Hepatic stellate cell (primary cell): ENCODE measurements at regions not wholly inside any gene's neighbourhood (a gene's known extent, or its start where the extent isn't known, plus 50 kb on each side); places are given as distances from the start of the nearest gene placed in this dataset.
A peak's percentile ranks its signal among the peaks of the same experiment; 100 is the strongest.

Source experiments
- DNase-seq: peaks from one replicate; pipeline ENCODE4 v3.0.0; 2011; ENCODE audit warnings: low spot score

DNA sequence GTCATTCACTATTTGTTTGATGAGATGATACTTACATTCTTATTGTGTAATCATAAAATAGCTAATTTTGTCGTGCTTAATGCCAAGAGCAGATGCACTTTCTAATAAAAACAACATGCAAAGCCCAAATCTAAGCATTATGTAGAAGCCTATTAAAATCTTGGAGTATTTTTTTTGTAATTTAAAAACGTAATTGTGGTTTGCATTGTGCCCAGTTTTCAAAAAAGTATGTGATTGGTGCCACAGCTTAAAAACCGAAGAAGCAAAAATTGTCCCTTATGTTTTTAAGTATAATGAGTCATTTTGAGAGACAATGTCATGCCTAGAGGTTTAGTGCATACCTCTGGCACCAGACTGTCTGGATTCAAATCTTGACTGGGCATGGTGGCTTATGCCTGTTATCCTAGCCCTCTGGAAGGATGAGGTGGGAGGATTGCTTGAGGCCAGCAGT, 464.8 kb upstream of the RGS6 start:
- DNase-seq = peak; percentile 22

DNA sequence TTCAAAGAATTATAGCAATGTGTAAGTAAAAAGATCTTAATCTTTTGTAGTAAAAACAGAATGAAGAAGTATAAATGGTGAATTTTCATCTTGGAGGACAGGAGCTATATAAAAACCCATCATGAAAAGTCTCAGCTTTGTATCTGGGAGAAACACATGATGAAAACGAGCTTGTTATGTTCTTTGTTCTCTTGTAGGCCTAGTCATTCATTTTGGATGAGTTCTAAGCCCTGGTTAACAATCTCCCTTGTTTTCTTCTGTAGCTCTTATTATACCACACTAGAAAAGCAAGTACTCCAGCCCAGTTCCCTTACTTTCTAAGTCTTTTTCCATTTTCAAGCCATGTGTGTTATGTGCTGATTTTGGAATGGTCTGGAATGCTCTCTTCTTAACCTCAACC, 463.5 kb upstream of the RGS6 start:
- DNase-seq = no peak

DNA sequence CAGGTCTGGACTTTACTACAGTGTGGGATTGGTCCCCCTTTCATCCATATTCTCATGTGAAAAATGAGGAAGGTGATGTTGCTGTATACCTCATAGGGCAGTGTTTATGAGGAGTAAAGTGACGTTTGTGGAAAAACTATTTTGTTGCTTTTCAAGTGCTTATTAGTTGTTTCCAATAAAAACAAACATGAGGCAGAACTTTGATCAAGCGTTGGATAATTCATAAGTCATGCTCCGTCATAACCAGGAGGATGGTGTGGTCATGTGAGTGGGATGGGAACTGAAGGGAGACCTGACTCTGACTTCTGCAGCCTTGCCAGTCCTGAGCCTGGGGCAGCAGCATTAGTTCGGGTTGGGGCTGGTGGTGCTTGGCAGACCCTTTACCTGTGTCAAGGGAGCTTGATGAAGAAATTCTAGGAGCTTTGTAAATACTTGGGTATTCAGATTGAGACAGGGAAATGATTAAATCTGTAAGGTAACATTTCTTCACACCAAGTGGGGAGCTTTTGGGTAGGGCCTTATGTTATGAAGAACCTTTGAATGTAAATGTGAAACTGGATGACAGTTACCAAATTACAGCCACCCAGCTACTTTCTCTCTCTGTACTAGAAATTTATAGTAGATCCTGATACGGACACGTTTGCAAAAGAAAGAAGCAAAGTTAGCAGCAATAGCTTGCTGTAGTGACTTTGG, 462.4 kb upstream of the RGS6 start:
- DNase-seq = no peak

DNA sequence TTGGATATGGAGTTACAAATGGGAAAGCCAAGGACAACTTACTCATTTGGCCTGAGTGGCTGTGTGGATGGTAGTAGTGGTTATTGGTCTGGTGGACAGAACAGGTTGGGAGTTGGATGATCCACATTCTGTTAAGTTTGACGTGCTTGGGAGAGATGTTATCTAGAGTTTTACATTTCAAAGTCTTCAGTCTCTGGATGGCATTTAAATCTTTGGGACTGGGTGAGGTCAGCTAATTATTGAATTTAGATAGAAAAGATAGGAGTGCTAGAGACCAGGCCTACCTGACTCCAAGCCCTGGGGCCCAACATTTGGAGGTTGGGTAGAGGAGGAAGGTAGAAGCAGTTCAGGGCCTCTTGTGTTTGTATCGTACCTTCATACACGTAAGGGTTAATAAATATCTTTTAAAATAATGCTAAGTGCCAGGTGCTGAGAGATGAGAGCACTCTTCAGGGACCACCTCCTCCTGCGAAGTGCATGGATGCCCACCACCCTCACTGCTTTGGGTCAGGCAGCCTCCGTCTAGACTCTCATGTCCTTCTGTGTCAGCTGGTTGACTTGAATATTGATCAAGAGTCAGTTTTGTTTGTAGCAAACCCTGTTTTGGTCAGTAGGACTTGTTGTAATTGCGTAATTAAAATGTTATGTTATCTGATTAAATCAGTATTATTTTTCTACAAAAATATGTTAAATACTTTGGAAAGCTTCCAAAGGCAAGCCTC, 460.4 kb upstream of the RGS6 start:
- no peak for DNase-seq

- no peak for DNase-seq
Observed at GRCh38 chr14:71472356-71473340, 459.6 kb upstream of the RGS6 start.

DNA sequence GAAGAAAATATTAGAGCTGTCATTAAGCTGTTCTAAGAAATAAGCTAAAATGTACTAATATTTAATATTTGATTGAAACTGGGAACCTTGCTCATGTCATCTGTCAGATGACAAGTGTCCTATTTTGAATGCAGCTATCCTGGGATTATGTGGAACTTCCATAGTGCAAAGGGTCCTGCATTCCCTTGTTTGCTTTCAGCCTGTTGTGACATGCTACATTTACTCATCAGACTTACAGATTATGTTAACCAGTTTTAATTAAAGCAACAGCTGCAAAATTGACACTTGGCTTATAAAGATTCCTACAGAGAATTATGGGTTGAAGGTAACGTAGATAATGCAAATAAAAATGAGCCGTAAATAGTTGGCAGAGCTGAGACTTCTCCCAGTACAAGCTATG, 458.4 kb upstream of the RGS6 start:
- DNase-seq = no peak

GRCh38 chr14:71474301-71475265, 457.6 kb upstream of the RGS6 start:
- no peak for DNase-seq

GRCh38 chr14:71475916-71476315, 456.3 kb upstream of the RGS6 start:
- no peak for DNase-seq

GRCh38 chr14:71478542-71478941, 453.7 kb upstream of the RGS6 start:
- no peak for DNase-seq

DNA sequence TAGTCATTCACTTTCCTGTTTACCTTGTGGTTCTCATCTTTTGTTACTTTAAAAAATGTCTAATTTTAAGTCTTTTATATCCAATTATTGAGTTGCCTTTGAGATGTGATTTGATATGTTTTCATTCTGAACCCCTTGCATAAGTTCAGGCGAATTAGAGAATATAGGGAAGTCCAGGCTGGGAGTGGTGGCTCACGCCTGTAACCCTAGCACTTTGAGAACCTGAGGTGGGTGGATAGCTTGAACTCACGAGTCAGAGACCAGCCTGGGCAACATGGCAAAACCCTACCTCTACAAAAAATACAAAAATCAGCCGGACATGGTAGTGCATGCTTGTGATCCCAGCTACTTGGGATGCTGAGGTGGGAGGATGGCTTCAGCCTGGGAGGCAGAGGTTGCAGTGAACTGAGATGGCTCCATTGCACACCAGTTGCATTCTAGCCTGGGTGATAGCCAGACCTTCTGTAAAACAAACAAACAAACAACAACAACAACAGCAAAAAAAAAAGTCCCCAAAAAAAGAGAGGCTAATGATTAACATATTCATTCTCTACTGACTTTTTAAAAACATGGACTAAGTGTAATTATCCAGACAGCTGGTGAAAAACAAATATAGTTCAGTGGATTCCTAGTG, 451.1 kb upstream of the RGS6 start:
- no peak for DNase-seq

DNA sequence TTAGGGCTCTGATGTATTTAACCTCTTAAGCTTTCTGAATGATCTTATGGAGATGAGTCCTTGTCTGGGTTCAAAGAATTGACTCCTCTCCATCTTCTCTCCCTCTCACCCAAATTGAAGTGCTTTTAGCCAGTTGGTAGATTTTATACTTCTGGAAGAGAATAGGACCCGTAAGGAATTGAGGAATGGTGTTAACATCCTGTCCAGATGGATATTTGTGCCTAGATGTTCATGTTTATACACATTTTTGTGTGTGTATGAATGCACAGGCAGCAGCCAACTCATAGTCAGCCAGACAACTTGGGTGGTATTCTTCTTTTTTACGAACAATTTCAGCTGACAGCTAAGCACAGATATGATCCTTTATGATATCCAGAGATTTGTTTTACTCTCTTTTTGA, 449.6 kb upstream of the RGS6 start:
- DNase-seq = no peak

DNA sequence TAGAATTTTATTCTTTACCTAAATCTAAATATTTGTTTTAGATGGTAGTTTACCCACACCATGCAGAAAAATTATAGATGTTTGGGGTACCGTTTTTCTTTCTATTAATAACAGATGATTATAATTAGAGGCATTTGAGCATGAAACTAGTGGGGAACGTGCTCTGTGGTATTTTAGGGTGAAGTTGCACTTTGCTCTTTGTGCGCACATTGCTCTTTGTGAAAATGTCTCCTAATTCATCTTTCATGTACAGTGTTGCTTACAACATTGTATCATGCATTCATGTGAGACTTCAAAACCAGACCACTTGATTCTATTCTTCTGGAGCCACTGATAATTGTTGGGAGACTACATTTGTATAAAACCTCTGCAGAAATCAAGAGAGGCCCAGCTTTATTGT, 449.1 kb upstream of the RGS6 start:
- no peak for DNase-seq

DNA sequence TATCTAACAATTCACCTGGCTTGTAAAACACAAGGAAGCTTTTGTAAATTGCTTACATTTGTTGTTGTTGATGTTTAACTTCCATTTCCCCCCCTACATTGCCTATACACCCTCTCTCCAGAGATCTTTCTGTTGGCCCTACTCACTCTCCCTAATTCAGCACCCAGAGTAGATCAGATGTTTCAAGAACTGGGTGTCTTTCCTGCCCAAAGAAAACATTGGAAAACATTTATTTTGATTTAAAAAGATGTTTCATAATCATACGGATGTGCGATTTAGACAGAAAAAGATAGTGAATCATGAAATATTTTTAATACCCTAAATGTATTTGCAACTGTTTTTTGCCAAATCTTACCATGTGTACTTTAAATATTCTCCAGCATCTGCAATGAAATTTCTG, 446.4 kb upstream of the RGS6 start:
- no peak for DNase-seq

- no peak for DNase-seq
Observed at GRCh38 chr14:71486279-71486678, 445.9 kb upstream of the RGS6 start.

- no peak for DNase-seq
Observed at GRCh38 chr14:71487449-71487848, 444.8 kb upstream of the RGS6 start.

DNA sequence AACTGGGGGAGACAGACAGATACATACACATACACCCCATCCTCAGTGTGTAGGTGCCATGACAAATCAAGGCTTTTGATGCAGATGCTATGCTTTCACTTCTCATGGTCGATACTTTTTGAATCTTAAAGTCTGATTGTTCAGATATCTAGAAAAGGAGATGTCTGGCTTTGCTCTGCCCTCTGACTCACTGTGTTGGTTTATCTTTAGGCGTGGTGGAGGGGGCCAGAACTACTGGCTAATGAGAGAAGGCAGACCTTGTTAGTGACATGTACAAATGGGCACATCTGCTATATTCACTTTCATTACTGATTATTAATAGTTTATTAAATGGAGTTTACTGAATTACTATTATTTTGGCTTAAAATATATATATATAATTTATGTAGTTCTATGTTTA, 444.3 kb upstream of the RGS6 start:
- no peak for DNase-seq

- DNase-seq = no peak
Observed at GRCh38 chr14:71488703-71489191, 443.5 kb upstream of the RGS6 start.

- DNase-seq = no peak
Observed at GRCh38 chr14:71489742-71490141, 442.5 kb upstream of the RGS6 start.

DNA sequence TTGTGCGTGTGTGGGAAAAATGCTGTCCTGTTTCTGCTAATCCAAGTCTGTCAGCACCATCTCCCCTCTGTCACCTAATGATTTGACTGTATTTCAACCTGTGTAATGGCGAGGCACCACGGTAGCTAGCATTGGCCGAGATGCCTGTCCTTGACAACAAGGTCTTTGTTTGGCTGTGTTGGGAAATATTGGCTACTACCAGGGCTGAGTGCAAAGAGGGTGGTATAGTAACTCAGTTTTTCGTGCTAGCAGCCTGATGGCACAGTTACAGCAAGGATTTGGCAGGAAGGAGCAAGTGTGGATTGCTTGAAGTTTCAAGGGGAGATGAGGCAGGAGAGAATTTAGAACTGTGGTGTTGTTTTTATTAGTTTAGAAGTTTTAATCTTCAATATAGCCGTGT, 440.3 kb upstream of the RGS6 start:
- no peak for DNase-seq

DNA sequence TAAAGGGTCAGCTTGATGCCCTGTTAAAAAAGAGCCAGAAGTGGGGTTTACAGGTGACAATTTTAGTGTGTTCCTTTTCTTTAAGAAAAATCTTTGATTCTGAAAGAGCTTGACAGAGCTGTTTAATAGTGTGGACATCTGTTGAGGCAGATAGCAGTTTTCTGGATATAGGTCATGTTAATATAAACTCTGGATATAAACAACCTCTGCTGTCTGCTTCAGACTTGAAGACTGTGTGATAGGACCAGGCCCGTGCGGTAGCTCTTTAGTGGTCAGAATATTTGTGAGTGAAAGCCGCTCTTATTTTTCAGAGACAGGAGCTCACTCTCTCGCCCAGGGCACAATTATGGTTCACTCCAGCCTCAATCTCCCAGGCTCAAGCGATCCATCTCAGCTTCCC, 439.9 kb upstream of the RGS6 start:
- DNase-seq = no peak

GRCh38 chr14:71497645-71498086, 434.6 kb upstream of the RGS6 start:
- DNase-seq = no peak
